HG03095 (cell line): ENCODE measurements at regions not wholly inside any gene's neighbourhood (a gene's known extent, or its start where the extent isn't known, plus 50 kb on each side); places are given as distances from the start of the nearest gene placed in this dataset.

Source experiments
- ATAC-seq: cut with Tn5 transposase; IDR thresholded peaks from one replicate; pipeline ENCODE4 v1.9.1; 2021; ENCODE audit warnings: moderate library complexity; ENCODE audit not compliant: unreplicated experiment

GRCh38 chr18:72692086-72692485 lies 147.9 kb upstream of the CBLN2 start:
- no peak for ATAC-seq

- no peak for ATAC-seq
These were observed 143.6 kb upstream of the CBLN2 start for GRCh38 chr18:72687736-72688135.

DNA sequence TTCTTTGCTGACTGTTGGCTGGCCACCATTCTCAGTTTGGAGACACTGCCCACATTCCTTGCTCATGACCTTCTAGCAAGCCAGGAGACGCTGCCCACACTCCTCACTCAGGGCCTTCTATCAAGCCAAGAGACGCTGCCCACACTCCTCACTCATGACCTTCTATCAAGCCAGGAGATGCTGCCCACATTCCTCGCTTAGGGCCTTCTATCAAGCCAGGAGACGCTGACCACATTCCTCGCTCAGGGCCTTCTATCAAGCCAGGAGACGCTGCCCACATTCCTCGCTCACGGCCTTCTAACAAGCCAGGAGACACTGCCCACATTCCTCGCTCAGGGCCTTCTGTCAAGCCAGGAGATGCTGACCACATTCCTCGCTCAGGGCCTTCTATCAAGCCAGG lies 131.3 kb upstream of the CBLN2 start:
- no peak for ATAC-seq

DNA sequence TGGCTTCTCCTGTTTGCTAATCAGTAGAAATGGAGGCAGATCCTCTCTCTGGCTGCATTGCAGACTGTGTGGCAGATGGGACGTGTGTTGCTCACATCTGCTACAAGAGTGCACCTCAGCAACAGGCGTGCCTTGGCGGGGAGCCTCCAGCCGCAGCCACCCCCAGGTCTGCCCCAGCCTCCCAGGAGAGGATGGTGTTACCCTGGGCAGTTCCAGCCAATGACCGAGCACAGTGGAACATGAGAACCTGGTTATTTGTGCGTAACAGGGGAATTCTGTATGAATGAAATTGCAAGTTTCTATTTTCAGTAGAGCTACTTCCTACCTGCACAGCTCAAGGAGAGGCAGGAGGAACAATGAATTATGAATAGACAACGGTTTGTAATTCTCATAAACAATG lies 130.6 kb upstream of the CBLN2 start:
- peak; percentile 90 for ATAC-seq

- no peak for ATAC-seq
These were observed 129.1 kb upstream of the CBLN2 start for GRCh38 chr18:72673242-72673641.

DNA sequence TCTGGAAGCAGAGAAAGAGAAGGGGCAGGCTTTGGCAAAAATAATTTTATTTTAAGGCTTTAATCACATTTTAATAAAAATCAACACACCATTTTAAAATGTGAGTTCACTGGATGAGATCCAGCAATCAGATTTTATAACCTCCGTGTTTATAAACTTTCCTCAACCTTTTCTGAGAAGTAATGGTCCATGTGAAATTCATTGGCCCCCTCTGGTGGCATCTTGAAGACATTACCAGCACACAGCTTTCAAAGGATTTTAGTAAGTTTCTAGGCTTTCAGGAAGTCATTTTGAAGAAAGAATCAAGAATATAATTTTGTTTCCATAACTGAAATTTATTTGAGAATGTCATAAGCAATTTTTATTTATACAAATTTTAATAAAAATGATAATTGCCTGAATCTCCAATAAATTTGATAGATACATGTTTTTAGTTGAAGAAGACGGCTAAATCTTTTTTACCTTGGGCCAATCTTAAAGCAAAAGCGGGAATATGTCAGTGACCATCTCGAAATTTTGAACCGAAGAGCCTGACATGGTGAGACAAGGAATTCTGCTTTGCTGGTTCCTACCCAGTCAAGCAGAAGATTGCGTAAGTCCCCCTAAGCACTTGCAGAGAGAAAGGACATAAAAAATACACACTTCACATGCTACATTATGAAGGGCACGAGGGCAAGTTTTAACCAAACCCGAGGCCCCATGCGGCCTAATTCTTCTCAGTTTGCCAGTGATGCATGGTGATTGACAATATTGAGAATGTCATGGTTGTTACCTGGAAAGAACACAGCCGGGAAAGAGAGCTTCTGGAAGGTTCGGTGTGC lies 128.4 kb upstream of the CBLN2 start:
- ATAC-seq = peak; percentile 48

- ATAC-seq = no peak
These were observed 123.8 kb upstream of the CBLN2 start for GRCh38 chr18:72667932-72668331.

- ATAC-seq = peak; percentile 91
These were observed 109.0 kb upstream of the CBLN2 start for GRCh38 chr18:72652990-72653593.

- ATAC-seq = no peak
These were observed 106.9 kb upstream of the CBLN2 start for GRCh38 chr18:72651033-72651432.

DNA sequence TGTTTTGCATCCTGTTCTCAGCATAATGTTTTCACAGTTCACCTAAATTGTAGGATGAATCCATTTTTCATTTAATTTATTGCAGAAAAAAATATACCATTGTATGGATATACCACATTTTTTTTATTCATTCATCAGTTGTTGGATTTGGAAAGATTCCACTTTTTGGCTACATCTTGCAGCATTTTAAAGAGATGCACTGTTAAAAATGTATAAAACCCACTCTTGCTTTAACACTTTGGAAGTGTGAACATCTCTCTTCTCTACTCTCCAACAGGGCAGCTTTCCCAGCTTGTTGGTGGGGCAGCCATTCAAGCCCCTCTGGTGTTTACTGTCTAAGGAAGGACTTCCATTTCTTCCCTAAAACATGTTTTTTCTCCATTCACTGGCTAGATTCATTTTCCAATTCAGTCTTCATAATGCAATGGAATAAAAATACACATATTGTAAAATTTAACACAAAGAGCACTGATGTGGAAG lies 104.4 kb upstream of the CBLN2 start:
- no peak for ATAC-seq

DNA sequence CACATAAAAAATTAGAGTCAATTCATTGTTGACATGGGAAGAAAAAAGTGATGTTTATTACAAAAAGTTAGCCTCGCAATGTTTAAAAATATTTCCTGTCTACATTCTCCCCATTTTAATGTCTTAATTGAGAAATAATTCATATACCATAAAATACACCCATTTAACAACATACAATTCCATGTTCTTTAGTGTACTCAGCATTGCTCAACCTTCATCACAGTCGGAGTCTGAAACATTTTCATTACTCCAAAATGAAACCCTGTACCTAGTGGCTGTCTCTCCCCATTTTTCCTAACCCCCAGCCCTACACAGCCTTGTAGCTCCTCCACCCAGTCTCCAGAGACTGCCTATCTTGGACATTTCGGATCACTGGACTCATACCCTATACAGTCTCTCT lies 103.9 kb upstream of the CBLN2 start:
- no peak for ATAC-seq

DNA sequence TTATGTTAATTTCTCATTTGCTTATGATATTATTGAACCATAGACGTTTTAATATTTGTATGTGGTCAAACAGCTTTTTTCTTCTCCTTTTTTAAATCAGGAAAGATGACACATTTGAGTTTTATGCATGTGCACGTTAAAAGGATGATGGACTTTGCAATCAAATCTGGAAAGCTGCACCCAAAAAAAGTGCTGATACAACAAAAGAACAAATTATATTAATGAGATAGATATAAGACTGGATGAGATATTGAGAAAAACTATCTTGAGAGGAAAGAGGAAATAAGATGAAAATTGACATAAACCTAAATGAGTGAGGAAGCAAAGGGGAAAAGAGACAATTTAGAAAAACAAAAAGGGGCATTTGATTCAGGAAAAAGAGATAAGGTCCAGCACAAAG lies 96.4 kb upstream of the CBLN2 start:
- no peak for ATAC-seq

DNA sequence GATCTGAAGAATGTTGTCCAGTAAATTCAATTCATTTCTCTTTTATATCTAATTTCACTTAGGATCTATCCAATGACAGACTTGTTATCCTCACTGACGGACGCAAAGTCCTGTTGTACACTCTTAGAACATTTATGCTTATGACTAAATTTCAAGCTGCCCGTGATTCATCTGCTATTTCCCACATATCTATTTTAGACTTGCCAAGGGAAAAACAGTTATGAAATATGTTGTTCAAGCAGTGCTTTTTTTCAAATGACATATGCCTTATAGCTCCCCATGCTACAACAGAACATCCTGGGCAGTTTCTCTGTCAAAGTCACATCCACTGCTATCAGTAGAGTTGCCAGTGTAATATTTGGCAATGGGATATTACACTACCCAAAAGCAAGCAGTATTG lies 94.2 kb upstream of the CBLN2 start:
- ATAC-seq = no peak

DNA sequence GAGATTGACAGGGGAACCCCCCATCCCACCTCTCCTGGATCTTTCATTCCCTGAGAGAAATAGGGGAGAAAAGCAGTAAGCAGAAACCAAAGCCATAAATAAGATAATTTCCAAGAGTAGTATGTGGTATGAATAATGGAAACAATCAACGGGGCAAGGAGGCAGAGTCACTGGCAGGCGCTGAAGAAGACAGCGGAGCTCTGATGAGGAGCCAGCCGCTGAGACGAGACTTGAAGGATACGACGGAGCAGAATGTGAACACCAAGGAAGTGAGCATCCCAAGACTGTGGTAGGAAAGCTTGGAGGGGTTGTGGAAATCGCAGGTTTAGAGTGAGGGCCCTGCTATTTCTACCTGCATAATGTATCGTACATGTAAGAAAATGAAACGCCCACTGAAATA lies 93.6 kb upstream of the CBLN2 start:
- ATAC-seq = no peak

DNA sequence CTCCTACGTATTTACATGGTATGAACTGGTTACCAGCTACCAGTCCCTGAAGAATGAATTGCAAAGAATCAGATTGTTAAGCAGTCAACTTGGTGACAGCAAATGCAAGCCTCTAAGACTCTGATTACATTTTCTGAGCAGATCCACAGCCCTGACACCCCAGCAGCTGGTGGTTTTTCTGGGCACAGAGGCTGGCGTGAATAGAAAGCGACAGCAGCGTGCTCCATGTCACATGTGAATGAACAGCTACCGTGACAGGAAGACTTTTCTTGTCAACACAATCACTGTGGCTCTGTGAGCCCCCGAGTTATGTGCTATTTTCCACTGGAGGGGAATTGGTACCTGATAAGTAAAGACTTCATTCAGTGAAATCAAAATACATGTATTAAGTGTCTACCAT lies 93.2 kb upstream of the CBLN2 start:
- no peak for ATAC-seq

DNA sequence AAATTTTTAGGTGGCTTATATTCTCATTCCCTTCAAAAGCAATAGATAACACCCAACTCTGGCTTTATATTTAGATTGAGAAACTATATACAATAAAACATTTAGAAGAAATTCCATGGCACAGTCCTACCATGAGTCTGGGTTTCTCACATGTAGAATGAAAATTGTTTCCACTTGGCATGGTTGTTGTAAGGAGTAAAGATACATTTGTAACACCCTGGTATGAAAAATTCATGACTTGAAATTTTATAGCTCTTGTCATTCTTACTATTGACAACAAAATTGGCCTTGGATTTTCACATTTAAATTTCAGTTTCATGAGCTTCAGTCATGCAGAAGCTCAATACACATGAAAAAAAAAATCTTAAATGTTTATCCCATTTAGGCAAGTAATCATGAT lies 92.5 kb upstream of the CBLN2 start:
- ATAC-seq = no peak

- no peak for ATAC-seq
These were observed 90.4 kb upstream of the CBLN2 start for GRCh38 chr18:72634500-72634899.

- ATAC-seq = no peak
These were observed 86.8 kb upstream of the CBLN2 start for GRCh38 chr18:72630991-72631390.

DNA sequence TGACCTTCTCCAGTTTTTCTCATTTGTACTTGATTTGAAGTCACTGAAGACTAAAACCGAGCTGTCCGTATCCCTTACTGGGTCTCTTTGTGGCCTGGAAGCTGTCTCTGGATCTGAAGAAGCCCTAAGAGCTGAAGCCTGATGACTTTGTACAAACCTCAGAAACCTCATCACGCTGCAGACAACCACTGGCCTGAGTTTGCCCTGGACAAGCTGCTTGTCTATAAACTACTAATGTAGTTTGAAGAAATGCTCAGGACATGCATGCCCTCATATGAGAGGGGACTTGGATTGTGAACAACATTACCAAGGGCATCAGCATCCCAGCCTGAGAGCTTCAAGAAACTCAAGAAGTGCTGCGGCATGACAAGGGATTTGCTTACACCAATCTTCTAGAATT lies 79.3 kb upstream of the CBLN2 start:
- ATAC-seq = no peak

- ATAC-seq = no peak
These were observed 69.4 kb upstream of the CBLN2 start for GRCh38 chr18:72613534-72613930.

DNA sequence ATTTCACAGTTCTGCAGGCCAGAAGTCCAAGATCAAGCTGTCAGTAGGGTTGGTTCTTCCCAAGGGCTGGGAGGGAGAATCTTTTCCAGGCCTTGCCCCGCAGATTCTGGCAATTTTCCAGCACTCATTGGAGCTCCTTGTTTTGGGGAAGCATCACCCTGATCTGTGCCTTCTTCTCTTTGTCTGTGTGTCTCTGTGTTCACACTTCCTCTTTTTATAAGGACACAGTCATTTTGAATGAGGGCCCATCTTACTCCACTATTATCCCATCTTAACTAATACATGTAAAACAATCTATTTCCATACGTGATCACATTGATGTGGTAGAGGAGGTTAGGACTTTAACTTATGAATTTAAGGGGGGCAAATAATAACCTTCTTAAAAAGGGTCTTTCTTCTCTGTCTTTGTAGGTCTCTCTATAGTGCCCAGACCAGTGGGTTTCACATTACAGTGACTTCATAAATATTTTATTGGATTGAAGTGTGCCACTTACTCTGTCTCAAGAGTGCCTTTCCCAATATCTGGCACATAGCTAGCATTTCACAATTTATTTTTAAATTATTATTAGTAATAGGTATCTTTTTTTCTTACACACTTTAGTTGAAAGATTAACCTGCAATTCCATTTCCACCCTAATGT lies 68.9 kb upstream of the CBLN2 start:
- no peak for ATAC-seq

DNA sequence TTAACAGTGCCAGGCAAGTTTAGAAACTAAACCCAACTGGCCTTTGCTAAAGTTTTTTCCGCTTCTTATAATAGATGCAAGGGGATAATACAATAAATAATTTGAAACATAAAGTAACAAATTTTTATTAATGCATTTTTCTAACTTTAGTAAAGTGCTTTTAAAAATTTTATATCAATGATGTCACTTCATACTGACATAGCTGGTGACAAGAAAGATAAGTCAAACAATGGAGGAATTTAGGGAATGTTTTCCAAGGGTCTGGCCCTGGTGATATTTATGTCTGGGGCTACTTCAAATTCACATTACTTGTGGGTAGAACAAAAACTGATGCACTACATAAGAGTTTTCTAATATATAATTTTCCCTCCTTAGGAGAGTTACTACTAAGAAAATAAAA lies 61.2 kb upstream of the CBLN2 start:
- no peak for ATAC-seq
